ENCODE measurements at regions not wholly inside any gene's neighbourhood (a gene's known extent, or its start where the extent isn't known, plus 50 kb on each side); places are given as distances from the start of the nearest gene placed in this dataset.

GRCh38 chr14:51581017-51581881 is 70.5 kb upstream of the FRMD6 start:
- no peak for TF ChIP-seq CTCF (IDR thresholded peaks at IDR 0.05)
- no peak for TF ChIP-seq POLR2A (IDR thresholded peaks at IDR 0.05)

Data from heart left ventricle (tissue), 13 donors.